HUES6 (cell line): ENCODE measurements at regions not wholly inside any gene's neighbourhood (a gene's known extent, or its start where the extent isn't known, plus 50 kb on each side); places are given as distances from the start of the nearest gene placed in this dataset.

Experiments used
- H3K27ac ChIP-seq: 2 replicates; pipeline ENCODE4 v1.7.0; 2013; ENCODE audit warnings: low read depth, mild to moderate bottlenecking, low read length, inconsistent platforms
- H3K27me3 ChIP-seq: 2 replicates; pipeline ENCODE4 v1.6.1; 2013; ENCODE audit warnings: low read length; ENCODE audit not compliant: control insufficient read depth, insufficient read depth
- H3K36me3 ChIP-seq: 2 replicates; pipeline ENCODE4 v1.6.1; 2013; ENCODE audit warnings: low read length; ENCODE audit not compliant: control insufficient read depth, insufficient read depth
- H3K4me1 ChIP-seq: 2 replicates; pipeline ENCODE4 v1.6.1; 2013; ENCODE audit warnings: low read length; ENCODE audit not compliant: control insufficient read depth, insufficient read depth
- H3K4me3 ChIP-seq: 2 replicates; pipeline ENCODE4 v1.5.1; 2013; ENCODE audit warnings: low read depth, low read length
- H3K9ac ChIP-seq: one replicate; pipeline ENCODE4 v1.6.1; 2013; ENCODE audit warnings: mild to moderate bottlenecking, low read length
- H3K9me3 ChIP-seq: 2 replicates; pipeline ENCODE4 v1.6.1; 2013; ENCODE audit warnings: low read depth, low read length; ENCODE audit not compliant: control insufficient read depth, insufficient read depth

- no peaks in the 10 kb centered on the region for H3K27me3 ChIP-seq
- H3K4me3 ChIP-seq = no peak overlapping the region
- H3K27ac ChIP-seq = no peak overlapping the region
- no peaks in the 10 kb centered on the region; the same call in 1 of the 2 replicates for H3K9me3 ChIP-seq
- no peak overlapping the region for H3K9ac ChIP-seq
- H3K4me1 ChIP-seq = peaks cover 3% of the 10 kb centered on the region; the same call in 1 of the 2 replicates
- no peaks in the 10 kb centered on the region for H3K36me3 ChIP-seq
Measured at GRCh38 chr18:24567199-24567598, 106.8 kb downstream of the HRH4 start.

DNA sequence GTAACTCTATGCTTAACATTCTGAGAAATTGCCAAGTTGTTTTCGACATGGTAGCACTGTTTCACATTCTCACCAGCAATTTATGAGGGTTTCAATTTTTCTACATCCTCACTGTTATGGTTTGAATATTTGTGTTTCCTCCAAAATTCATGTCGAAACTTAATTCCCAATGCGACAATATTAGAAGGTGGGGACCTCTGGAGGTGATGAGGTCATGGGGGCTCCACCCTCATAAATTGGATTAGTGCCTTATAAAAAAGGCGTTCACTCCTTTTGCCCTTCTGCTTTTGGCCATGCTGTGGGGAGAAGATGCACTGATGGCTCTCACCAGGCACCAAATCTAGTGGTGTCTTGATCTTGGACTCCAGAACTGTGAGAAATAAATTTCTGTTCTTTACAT is 110.3 kb downstream of the HRH4 start:
- H3K27ac ChIP-seq = no peak overlapping the region
- H3K9ac ChIP-seq = no peak overlapping the region
- H3K4me1 ChIP-seq = peaks cover 3% of the 10 kb centered on the region; the same call in 1 of the 2 replicates
- no peak overlapping the region for H3K4me3 ChIP-seq
- no peaks in the 10 kb centered on the region for H3K27me3 ChIP-seq
- no peaks in the 10 kb centered on the region for H3K36me3 ChIP-seq
- H3K9me3 ChIP-seq = peaks cover 8% of the 10 kb centered on the region

- Histone ChIP-seq H3K27ac (no peak overlapping the region), H3K27me3 (no peaks in the 10 kb centered on the region), H3K36me3 (no peaks in the 10 kb centered on the region), H3K9ac (no peak overlapping the region), H3K4me1 (peaks cover 27% of the 10 kb centered on the region), H3K4me3 (no peak overlapping the region), H3K9me3 (no peaks in the 10 kb centered on the region)
Measured at GRCh38 chr18:24582771-24583170, 122.3 kb downstream of the HRH4 start.

GRCh38 chr18:24584205-24584604 is 123.8 kb downstream of the HRH4 start:
- peaks cover 27% of the 10 kb centered on the region for H3K4me1 ChIP-seq
- H3K27me3 ChIP-seq = no peaks in the 10 kb centered on the region
- no peak overlapping the region for H3K9ac ChIP-seq
- no peaks in the 10 kb centered on the region for H3K36me3 ChIP-seq
- no peaks in the 10 kb centered on the region for H3K9me3 ChIP-seq
- no peak overlapping the region for H3K4me3 ChIP-seq
- 0 out of 2 replicates have a peak overlapping the region, but pooled peaks have one; percentile 45 for H3K27ac ChIP-seq

DNA sequence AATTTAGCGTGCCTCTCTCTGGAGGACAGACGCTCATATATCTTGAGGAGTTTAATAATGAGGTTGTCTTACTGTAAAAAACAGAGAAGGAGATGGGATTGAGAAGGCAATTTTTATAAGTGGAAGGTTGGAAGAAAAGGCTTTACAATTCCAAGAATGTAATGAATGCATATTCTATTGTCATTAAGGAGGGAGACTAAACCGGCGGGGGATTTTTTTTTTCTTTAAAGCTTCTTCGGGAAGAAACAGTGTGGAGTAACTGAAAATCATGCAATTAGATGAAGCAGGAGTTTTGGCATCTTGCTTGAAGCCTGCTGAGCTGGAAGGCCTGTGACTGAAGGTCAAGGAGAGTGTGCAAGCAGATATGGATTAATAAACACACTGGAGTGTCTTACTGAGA is 124.4 kb downstream of the HRH4 start:
- peaks cover 27% of the 10 kb centered on the region for H3K4me1 ChIP-seq
- H3K9me3 ChIP-seq = no peaks in the 10 kb centered on the region
- H3K27me3 ChIP-seq = no peaks in the 10 kb centered on the region
- H3K36me3 ChIP-seq = no peaks in the 10 kb centered on the region
- H3K27ac ChIP-seq = 0 out of 2 replicates have a peak overlapping the region, but pooled peaks have one; percentile 45
- no peak overlapping the region for H3K4me3 ChIP-seq
- no peak overlapping the region for H3K9ac ChIP-seq

GRCh38 chr18:24585996-24586566 is 125.6 kb downstream of the HRH4 start:
- no peak overlapping the region for H3K27ac ChIP-seq
- no peaks in the 10 kb centered on the region for H3K9me3 ChIP-seq
- peaks cover 27% of the 10 kb centered on the region for H3K4me1 ChIP-seq
- H3K36me3 ChIP-seq = no peaks in the 10 kb centered on the region
- no peak overlapping the region for H3K9ac ChIP-seq
- H3K4me3 ChIP-seq = no peak overlapping the region
- no peaks in the 10 kb centered on the region for H3K27me3 ChIP-seq

DNA sequence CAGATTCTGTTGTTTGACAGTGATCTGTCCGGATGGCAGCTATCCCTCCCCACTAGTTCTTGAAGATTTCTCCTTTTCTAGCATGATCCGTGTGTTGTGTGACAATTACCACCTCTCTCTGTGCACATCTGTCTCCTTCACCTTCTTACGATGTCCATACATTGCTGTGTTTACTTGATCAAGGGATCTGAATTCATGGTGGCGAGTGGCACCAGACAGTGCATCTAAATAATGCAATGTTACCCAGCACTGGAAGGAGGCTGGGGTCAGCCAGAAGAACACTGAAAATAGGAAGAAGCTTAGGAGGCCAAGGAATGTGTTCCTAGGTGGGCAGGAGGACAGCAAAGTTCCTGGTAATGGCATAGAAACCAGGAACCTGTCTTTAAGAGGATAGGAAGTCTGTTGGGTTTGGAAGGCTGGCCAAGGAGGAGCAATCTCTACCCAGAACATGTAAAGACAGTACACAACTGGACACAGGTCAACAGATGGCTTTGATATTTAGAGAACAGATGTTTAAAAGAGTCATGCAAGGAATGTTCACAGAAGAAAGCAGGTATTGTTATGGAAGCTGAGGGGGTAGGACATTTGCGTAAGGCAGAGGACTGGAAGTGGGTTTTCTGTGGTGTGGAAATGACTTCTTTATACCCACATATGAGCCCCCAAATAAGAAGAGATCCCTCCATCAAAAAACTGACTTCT is 126.4 kb downstream of the HRH4 start:
- no peaks in the 10 kb centered on the region for H3K27me3 ChIP-seq
- peaks cover 6% of the 10 kb centered on the region for H3K9me3 ChIP-seq
- H3K4me1 ChIP-seq = peaks cover 27% of the 10 kb centered on the region
- H3K4me3 ChIP-seq = no peak overlapping the region
- no peaks in the 10 kb centered on the region for H3K36me3 ChIP-seq
- H3K27ac ChIP-seq = no peak overlapping the region
- no peak overlapping the region for H3K9ac ChIP-seq

GRCh38 chr18:24588440-24588839 is 128.0 kb downstream of the HRH4 start:
- Histone ChIP-seq H3K9me3 (peaks cover 11% of the 10 kb centered on the region), H3K36me3 (no peaks in the 10 kb centered on the region), H3K4me1 (peaks cover 27% of the 10 kb centered on the region), H3K27me3 (no peaks in the 10 kb centered on the region), H3K9ac (no peak overlapping the region), H3K27ac (no peak overlapping the region), H3K4me3 (no peak overlapping the region)

GRCh38 chr18:24590946-24591345 is 130.5 kb downstream of the HRH4 start:
- Histone ChIP-seq H3K27ac (no peak overlapping the region), H3K9ac (no peak overlapping the region)

GRCh38 chr18:24593401-24593800 is 133.0 kb downstream of the HRH4 start:
- Histone ChIP-seq H3K36me3 (no peaks in the 10 kb centered on the region), H3K27ac (no peak overlapping the region), H3K9ac (no peak overlapping the region), H3K27me3 (no peaks in the 10 kb centered on the region; the same call in 1 of the 2 replicates), H3K4me1 (no peaks in the 10 kb centered on the region), H3K4me3 (no peak overlapping the region), H3K9me3 (peaks cover 11% of the 10 kb centered on the region)

More at GRCh38 chr18:24590946-24591345, 130.5 kb downstream of the HRH4 start:
- Histone ChIP-seq H3K27me3 (no peaks in the 10 kb centered on the region), H3K36me3 (no peaks in the 10 kb centered on the region), H3K4me1 (peaks cover 12% of the 10 kb centered on the region), H3K4me3 (no peak overlapping the region), H3K9me3 (peaks cover 11% of the 10 kb centered on the region)

DNA sequence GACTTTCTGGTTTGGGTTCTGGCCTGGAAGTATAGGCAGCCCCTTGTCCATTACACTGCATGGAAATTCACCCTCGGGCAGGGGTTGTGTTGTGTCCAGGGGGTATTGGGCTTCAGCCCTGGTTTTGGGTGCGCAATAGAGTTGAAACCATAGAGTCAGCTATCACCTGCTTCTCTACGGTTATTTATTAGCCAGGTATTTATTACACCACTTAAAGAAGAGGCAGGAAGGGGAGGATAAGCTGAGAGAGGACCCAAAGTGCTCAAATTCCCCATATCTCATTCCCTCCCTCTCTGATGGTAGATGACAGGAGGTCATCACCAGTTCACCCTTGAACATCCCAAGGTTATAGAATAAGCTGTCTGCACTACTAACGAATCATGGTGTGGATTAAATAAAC is 133.4 kb downstream of the HRH4 start:
- Histone ChIP-seq H3K27ac (no peak overlapping the region), H3K27me3 (no peaks in the 10 kb centered on the region; the same call in 1 of the 2 replicates), H3K9me3 (peaks cover 11% of the 10 kb centered on the region), H3K4me1 (no peaks in the 10 kb centered on the region), H3K4me3 (no peak overlapping the region), H3K36me3 (no peaks in the 10 kb centered on the region), H3K9ac (no peak overlapping the region)
